HG02943 (cell line): ENCODE measurements at regions not wholly inside any gene's neighbourhood (a gene's known extent, or its start where the extent isn't known, plus 50 kb on each side); places are given as distances from the start of the nearest gene placed in this dataset.
"Not testable (repeated sequence)": the region's sequence is repeated elsewhere in the genome, so short reads cannot be mapped to it uniquely, and the experiment has no call there.

Experiments used
- ATAC-seq: cut with Tn5 transposase; IDR thresholded peaks from one replicate; pipeline ENCODE4 v1.9.1; 2021; ENCODE audit warnings: mild to moderate bottlenecking, low read depth, moderate library complexity; ENCODE audit not compliant: unreplicated experiment

GRCh38 chr21:6092401-6092800 is 4429.0 kb upstream of the TPTE start:
- ATAC-seq = not testable (repeated sequence)

- ATAC-seq = not testable (repeated sequence)
Observed at GRCh38 chr21:6093419-6093818, 4428.0 kb upstream of the TPTE start.

DNA sequence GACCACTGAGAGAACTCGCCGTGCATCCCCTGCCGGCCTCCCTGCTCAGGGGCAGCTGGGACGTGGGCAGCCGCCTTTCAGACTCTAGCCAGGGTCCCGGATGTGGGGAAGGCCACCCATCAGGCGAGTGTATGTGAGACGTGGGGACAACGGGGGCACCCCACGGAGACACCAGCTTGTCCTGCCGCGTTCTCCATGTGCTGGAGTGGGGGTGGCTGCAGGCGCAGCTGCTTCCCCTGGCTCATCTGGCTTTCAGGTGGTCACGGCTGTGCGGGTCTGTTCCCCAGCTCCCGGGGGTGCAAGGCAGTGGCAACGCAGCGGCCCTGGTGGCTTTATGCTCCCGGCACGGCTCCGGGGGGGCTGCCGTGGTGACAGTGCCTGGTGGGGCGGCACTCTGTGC is 4427.5 kb upstream of the TPTE start:
- not testable (repeated sequence) for ATAC-seq

DNA sequence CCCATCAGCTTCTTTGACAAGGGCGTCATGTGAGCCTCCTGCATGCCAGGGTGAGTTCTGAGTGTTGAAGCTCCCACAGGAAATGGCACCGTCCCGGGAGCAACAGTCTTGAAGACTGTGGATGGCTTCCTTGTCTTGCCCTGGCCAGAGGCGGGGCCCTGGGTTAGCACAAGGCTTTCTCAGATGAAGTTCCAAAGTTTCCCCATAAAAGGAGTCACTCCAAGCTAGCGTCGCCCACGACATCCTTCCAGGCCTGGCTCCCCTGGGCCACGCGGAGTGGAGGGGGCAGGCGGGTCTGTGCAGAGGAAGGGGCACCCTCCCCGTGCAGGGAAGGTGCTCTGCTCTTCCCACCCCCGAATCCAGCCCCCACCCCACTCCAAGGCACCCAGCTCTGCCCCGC is 4426.1 kb upstream of the TPTE start:
- not testable (repeated sequence) for ATAC-seq

DNA sequence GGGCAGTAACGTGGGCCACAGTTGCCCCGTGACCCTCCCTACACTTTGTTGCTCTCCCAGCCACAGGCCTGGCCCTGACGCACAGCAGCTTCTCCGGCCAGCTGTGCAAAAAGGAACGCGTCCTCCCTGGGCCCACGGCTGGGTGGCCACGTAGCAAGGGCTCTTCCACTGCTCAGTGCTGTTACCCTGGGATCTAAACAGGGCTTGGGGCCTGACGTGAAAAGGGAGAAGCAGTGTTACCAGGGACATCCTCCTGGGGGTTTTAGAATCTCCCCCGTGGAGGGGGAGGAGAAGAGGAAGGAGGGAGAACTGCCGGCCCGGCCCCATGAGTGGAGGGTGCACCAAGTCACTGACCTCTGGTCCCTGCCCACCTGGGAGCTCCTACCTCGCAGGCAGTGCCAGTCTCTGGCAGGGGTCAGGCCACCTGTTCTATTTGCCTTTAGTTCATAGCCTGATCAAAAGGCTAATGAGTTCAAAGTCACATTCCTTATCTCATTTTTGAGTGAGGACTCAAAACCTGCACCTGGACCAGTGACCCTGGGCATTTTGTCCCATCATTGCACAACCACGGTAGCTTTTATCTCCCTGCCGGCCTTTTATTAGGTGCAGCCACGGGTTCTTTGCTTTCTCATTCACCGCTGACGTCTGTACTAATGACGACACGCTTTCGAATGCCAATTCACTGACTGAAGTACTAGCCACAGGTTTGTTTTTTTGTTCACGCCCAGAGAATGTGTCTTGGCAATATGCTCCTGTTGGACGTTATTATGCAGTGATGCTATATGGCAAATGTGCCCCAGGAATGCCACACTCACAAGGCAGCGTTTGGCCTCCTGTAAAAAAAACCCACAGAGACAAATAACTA is 4424.6 kb upstream of the TPTE start:
- not testable (repeated sequence) for ATAC-seq

- ATAC-seq = not testable (repeated sequence)
Observed at GRCh38 chr21:6097736-6098135, 4423.6 kb upstream of the TPTE start.

- not testable (repeated sequence) for ATAC-seq
Observed at GRCh38 chr21:6098191-6098935, 4423.0 kb upstream of the TPTE start.

GRCh38 chr21:6101588-6101987 is 4419.8 kb upstream of the TPTE start:
- ATAC-seq = not testable (repeated sequence)

GRCh38 chr21:6104546-6104945 is 4416.8 kb upstream of the TPTE start:
- ATAC-seq = not testable (repeated sequence)

GRCh38 chr21:6106686-6107567 is 4414.5 kb upstream of the TPTE start:
- not testable (repeated sequence) for ATAC-seq

- ATAC-seq = not testable (repeated sequence)
Observed at GRCh38 chr21:6108894-6109293, 4412.5 kb upstream of the TPTE start.

GRCh38 chr21:6109774-6110173 is 4411.6 kb upstream of the TPTE start:
- not testable (repeated sequence) for ATAC-seq

- peak; percentile 65 for ATAC-seq
Observed at GRCh38 chr21:6110716-6111343, 4410.6 kb upstream of the TPTE start.

GRCh38 chr21:6111354-6111753 is 4410.0 kb upstream of the TPTE start:
- not testable (repeated sequence) for ATAC-seq

DNA sequence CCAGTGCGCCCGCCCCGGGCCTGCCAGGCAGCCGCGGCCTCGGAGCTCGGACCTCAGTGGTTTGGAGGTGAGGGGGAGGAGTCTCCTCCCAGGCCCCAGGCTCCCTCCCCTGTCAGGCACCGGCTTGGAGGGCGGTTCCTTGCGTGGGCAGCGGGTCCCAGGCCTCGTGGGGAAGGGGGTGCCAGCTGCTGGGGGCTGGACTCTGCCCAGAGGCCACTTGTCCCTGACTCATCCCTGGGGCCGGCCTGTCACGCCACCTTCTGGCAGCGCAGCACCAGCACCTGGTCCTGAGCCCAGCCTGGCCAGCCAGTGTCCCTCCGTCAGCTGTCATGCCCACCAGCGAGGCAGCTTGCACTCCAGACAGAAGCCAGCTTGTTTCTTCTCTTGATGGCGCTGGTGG is 4403.0 kb upstream of the TPTE start:
- not testable (repeated sequence) for ATAC-seq

- ATAC-seq = not testable (repeated sequence)
Observed at GRCh38 chr21:6120863-6121262, 4400.5 kb upstream of the TPTE start.

DNA sequence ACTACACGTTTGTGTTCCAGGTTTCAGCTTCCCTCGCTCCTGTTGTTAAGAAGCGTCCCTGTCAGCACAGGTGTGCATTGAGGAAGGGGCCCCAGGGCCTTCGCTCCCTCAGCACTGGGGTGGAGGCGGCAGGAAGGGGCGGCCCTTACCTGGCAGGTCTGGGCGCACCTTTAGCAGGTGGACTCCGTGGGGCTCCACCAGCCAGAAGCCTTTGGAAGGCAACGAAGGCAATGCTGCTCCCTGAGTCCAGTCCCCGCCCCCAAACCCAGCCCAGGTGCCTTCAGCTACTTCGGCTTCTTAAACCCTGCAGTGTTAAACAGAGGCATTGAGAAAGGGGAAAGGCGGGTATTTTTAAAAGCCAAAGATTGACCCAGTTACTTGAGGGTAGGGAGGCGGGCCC is 4398.8 kb upstream of the TPTE start:
- not testable (repeated sequence) for ATAC-seq

DNA sequence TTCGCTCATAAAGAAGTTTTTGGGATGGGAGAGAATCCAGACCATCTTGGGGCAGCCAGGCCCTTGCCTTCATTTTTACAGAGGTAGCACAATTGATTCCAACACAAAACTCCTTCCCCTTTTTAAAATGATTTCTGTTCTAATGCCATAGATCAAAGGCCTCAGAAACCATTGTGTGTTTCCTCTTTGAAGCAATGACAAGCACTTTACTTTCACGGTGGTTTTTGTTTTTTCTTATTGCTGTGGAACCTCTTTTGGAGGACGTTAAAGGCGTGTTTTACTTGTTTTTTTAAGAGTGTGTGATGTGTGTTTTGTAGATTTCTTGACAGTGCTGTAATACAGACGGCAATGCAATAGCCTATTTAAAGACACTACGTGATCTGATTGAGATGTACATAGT is 4398.2 kb upstream of the TPTE start:
- not testable (repeated sequence) for ATAC-seq

DNA sequence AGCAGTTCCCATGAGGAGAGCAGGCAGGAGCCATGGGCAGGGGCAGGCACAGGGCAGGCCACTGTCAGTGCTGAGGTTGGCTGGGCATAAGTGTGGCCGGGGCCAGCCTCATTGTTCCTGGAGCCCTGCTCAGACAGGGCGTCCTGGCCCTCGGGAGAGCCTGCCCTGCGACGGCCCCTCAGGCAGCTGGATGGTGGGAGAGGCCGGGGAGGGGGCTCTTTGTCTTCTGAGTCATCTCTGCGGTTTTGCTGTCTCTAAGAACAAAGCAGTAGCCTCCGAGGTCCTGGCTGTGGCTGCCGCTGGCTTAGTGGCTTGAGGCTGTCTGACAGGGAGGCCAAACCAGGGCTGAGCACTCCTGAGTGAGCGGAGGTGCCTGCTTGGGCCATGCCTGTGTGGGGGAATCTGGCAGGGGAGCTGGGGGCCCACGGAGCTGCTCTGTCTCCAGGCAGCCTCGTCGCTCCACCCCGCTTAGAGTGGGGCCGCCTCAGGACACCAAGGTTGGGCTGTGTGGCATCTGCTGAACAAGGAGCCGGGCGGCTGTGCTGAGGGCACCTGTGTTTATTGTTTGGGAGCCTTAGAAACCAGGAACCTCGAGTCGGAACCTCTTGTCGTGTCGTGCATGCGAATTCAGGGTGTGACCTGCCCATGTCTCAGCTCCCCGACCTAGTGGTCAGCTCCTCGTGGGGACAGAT is 4395.7 kb upstream of the TPTE start:
- ATAC-seq = not testable (repeated sequence)
